HEK293 (cell line): ENCODE measurements at regions not wholly inside any gene's neighbourhood (a gene's known extent, or its start where the extent isn't known, plus 50 kb on each side); places are given as distances from the start of the nearest gene placed in this dataset.

ENCODE experiments used
- CTCF ChIA-PET: fragments of 350-600 bp; formaldehyde crosslinking; extraction: SDS; loops from one replicate; lab custom pipeline; 2021; ENCODE audit warnings: antibody characterized with exemption; lab: Yijun Ruan, JAX
- POLR2A ChIA-PET: fragments of 300-600 bp; formaldehyde crosslinking; extraction: SDS; loops from one replicate; lab custom pipeline; 2020; ENCODE audit warnings: antibody characterized with exemption, inconsistent platforms; lab: Yijun Ruan, JAX
- H3K27ac ChIP-seq: fragments of 200-500 bp; sonication (Bioruptor generic); 2 replicates; pipeline ENCODE4 v1.5.1; 2014; ENCODE audit warnings: low read depth, low read length, control low read depth, inconsistent platforms; ENCODE audit errors: extremely low read depth
- H3K36me3 ChIP-seq, 2 experiments: fragments of 200-500 bp in 1 of 2; sonication (Bioruptor generic) in 1 of 2; 1 replicate in 1 of 2; 2 replicates in 1 of 2; pipeline ENCODE4 v1.5.1; 2014 to 2017; ENCODE audit warnings: inconsistent platforms in 2 of 2, low read length in 2 of 2; ENCODE audit not compliant: control insufficient read depth in 2 of 2, insufficient read depth in 1 of 2
- H3K4me1 ChIP-seq: fragments of 200-500 bp; sonication (Bioruptor generic); 2 replicates; pipeline ENCODE4 v1.5.1; 2014; ENCODE audit warnings: mild to moderate bottlenecking, low read length, inconsistent platforms; ENCODE audit not compliant: control insufficient read depth, insufficient read depth
- H3K4me3 ChIP-seq: 2 replicates; pipeline ENCODE4 v1.5.1; 2011; ENCODE audit warnings: low read depth, mild to moderate bottlenecking, control low read depth, low read length, moderate library complexity
- H3K9me3 ChIP-seq: fragments of 200-500 bp; sonication (Bioruptor generic); 2 replicates; pipeline ENCODE4 v1.5.1; 2014; ENCODE audit warnings: low read depth, low read length, inconsistent platforms; ENCODE audit not compliant: control insufficient read depth, insufficient read depth
- GLIS1 ChIP-seq: fragments of 450-650 bp; formaldehyde crosslinking; IDR thresholded peaks from 2 replicates; pipeline ENCODE4 v1.5.1; 2016; ENCODE audit warnings: missing biosample characterization, missing genetic modification characterization
- HOXA7 ChIP-seq: sonication (generic); formaldehyde crosslinking; IDR thresholded peaks from 2 replicates; pipeline ENCODE4 v1.8.1; 2022; ENCODE audit warnings: missing genetic modification reagents, borderline replicate concordance
- MYNN ChIP-seq: fragments of 450-650 bp; formaldehyde crosslinking; IDR thresholded peaks from 2 replicates; pipeline ENCODE4 v1.5.1; 2016; ENCODE audit warnings: missing biosample characterization, missing genetic modification characterization, borderline replicate concordance
- MZF1 ChIP-seq: fragments of 450-650 bp; formaldehyde crosslinking; IDR thresholded peaks from 2 replicates; pipeline ENCODE4 v1.5.1; 2017; ENCODE audit warnings: missing biosample characterization, missing genetic modification characterization, borderline replicate concordance
- SETDB1 ChIP-seq: IDR thresholded peaks from one replicate; pipeline ENCODE4 v1.6.1; 2017; ENCODE audit warnings: mild to moderate bottlenecking, low read length, moderate library complexity, mixed read lengths; ENCODE audit not compliant: insufficient read length
- SP2 ChIP-seq: fragments of 450-650 bp; formaldehyde crosslinking; IDR thresholded peaks from 2 replicates; pipeline ENCODE4 v1.5.1; 2016; ENCODE audit warnings: missing biosample characterization, missing genetic modification characterization
- WT1 ChIP-seq: fragments of 450-650 bp; formaldehyde crosslinking; IDR thresholded peaks from 2 replicates; pipeline ENCODE4 v1.5.1; 2016; ENCODE audit warnings: missing biosample characterization, missing genetic modification characterization
- ZBTB20 ChIP-seq: fragments of 450-650 bp; formaldehyde crosslinking; IDR thresholded peaks from 2 replicates; pipeline ENCODE4 v1.5.1; 2016; ENCODE audit warnings: missing biosample characterization, missing genetic modification characterization
- ZNF18 ChIP-seq: fragments of 450-650 bp; formaldehyde crosslinking; IDR thresholded peaks from 2 replicates; pipeline ENCODE4 v1.5.1; 2016; ENCODE audit warnings: missing biosample characterization, missing genetic modification characterization
- ZNF184 ChIP-seq: fragments of 450-650 bp; IDR thresholded peaks from 2 replicates; pipeline ENCODE4 v1.5.1; 2018; ENCODE audit warnings: missing biosample characterization, mild to moderate bottlenecking, missing genetic modification characterization
- ZNF221 ChIP-seq: fragments of 450-650 bp; formaldehyde crosslinking; IDR thresholded peaks from 2 replicates; pipeline ENCODE4 v1.5.1; 2017; ENCODE audit warnings: missing biosample characterization, missing genetic modification characterization, borderline replicate concordance
- ZNF558 ChIP-seq: fragments of 450-650 bp; formaldehyde crosslinking; IDR thresholded peaks from 2 replicates; pipeline ENCODE4 v1.5.1; 2016; ENCODE audit warnings: missing biosample characterization, missing genetic modification characterization
- ZNF560 ChIP-seq: fragments of 450-650 bp; formaldehyde crosslinking; IDR thresholded peaks from 2 replicates; pipeline ENCODE4 v1.5.1; 2017; ENCODE audit warnings: missing biosample characterization, missing genetic modification characterization, borderline replicate concordance
- ZNF639 ChIP-seq: fragments of 450-650 bp; formaldehyde crosslinking; IDR thresholded peaks from 2 replicates; pipeline ENCODE4 v1.5.1; 2016; ENCODE audit warnings: missing biosample characterization, missing genetic modification characterization
- ZNF654 ChIP-seq: fragments of 450-650 bp; formaldehyde crosslinking; IDR thresholded peaks from 2 replicates; pipeline ENCODE4 v1.5.1; 2016; ENCODE audit warnings: low read depth, missing biosample characterization, missing genetic modification characterization

- ChIA-PET POLR2A (no interaction called here), CTCF (no interaction called here)
- no peak overlapping the region for H3K4me3 ChIP-seq
- no peaks in the 10 kb centered on the region for H3K4me1 ChIP-seq
- H3K36me3 ChIP-seq = no peaks in the 10 kb centered on the region
- TF ChIP-seq ZNF184 (tag by site-specific recombination) (no peak), GLIS1 (no peak), ZNF654 (tag by site-specific recombination) (peak; percentile 11; the same call in 1 of the 2 replicates)
- TF ChIP-seq, all 188 proteins: peak for 1
- Histone ChIP-seq H3K9me3 (no peaks in the 10 kb centered on the region), H3K27ac (no peak overlapping the region)
Measured at GRCh38 chr6:153790876-153791473, 248.1 kb upstream of the OPRM1 start.

GRCh38 chr6:153790048-153790447 lies 249.0 kb upstream of the OPRM1 start:
- Histone ChIP-seq H3K27ac (no peak overlapping the region), H3K4me3 (no peak overlapping the region), H3K36me3 (no peaks in the 10 kb centered on the region), H3K4me1 (no peaks in the 10 kb centered on the region), H3K9me3 (no peaks in the 10 kb centered on the region)
- CTCF ChIA-PET = no interaction called here
- POLR2A ChIA-PET = no interaction called here
- no peak for TF ChIP-seq MZF1 (tag by site-specific recombination)

GRCh38 chr6:153787341-153787606 lies 251.8 kb upstream of the OPRM1 start:
- no peaks in the 10 kb centered on the region for H3K36me3 ChIP-seq
- H3K4me3 ChIP-seq = no peak overlapping the region
- ChIA-PET CTCF (no interaction called here), POLR2A (no interaction called here)
- no peaks in the 10 kb centered on the region for H3K4me1 ChIP-seq
- H3K27ac ChIP-seq = no peak overlapping the region
- H3K9me3 ChIP-seq = no peaks in the 10 kb centered on the region
- TF ChIP-seq SP2 (tag by site-specific recombination) (no peak), WT1 (tag by site-specific recombination) (no peak), ZBTB20 (tag by site-specific recombination) (no peak), ZNF18 (no peak), ZNF560 (no peak), MYNN (tag by site-specific recombination) (no peak), ZNF558 (no peak)

GRCh38 chr6:153781306-153781705 lies 257.7 kb upstream of the OPRM1 start:
- H3K4me3 ChIP-seq = no peak overlapping the region
- ChIA-PET POLR2A (no interaction called here), CTCF (no interaction called here)
- H3K27ac ChIP-seq = no peak overlapping the region
- no peaks in the 10 kb centered on the region for H3K36me3 ChIP-seq
- no peak for TF ChIP-seq ZNF221 (tag by site-specific recombination)
- peak; percentile 30 for TF ChIP-seq SETDB1
- no peak for TF ChIP-seq HOXA7 (CRISPR knock-in tag)
- TF ChIP-seq ZNF639 (tag by site-specific recombination) = no peak
- no peak for TF ChIP-seq GLIS1
- no peaks in the 10 kb centered on the region for H3K4me1 ChIP-seq
- no peaks in the 10 kb centered on the region for H3K9me3 ChIP-seq
